PC-3 (cell line): ENCODE measurements at regions not wholly inside any gene's neighbourhood (a gene's known extent, or its start where the extent isn't known, plus 50 kb on each side); places are given as distances from the start of the nearest gene placed in this dataset.

Experiments used
- ATAC-seq: fragments of 200-7000 bp; cut with Tn5 transposase; 2 replicates; pipeline ENCODE4 v1.9.1; 2020; ENCODE audit warnings: mild to moderate bottlenecking, moderate library complexity
- BruUV-seq: library from RNA; stranded (reverse); fragments of 400-500 nt; replicated peaks from 2 replicates; lab custom pipeline; 2021; lab: Mats Ljungman, UMichigan
- CTCF ChIA-PET: fragments of 300-600 bp; sonication (Branson Sonifier 250); formaldehyde crosslinking; loops from one replicate; lab custom pipeline; 2022; ENCODE audit warnings: antibody characterized with exemption; lab: Charles Lee
- POLR2A ChIA-PET: fragments of 300-600 bp; sonication (Branson Sonifier 250); formaldehyde crosslinking; loops from one replicate; lab custom pipeline; 2022; ENCODE audit warnings: antibody characterized with exemption; ENCODE audit not compliant: unreplicated experiment; lab: Charles Lee
- DNase-seq: peaks from one replicate; pipeline ENCODE4 v3.0.0-alpha.2; 2015
- H2AFZ ChIP-seq: fragments of 300-600 bp; sonication (generic); 2 replicates; pipeline ENCODE4 v1.6.0; 2016; ENCODE audit warnings: antibody characterized with exemption, low read length
- H3F3A ChIP-seq: fragments of 300-600 bp; sonication (generic); one replicate; pipeline ENCODE4 v1.6.0; 2017; ENCODE audit warnings: antibody characterized with exemption, low read length, control low read depth, mild to moderate bottlenecking; ENCODE audit not compliant: unreplicated experiment
- H3K27ac ChIP-seq: fragments of 300-600 bp; sonication (generic); 2 replicates; pipeline ENCODE4 v1.5.1; 2016; ENCODE audit warnings: mild to moderate bottlenecking, low read length
- H3K27me3 ChIP-seq: fragments of 300-600 bp; sonication (generic); 2 replicates; pipeline ENCODE4 v1.6.1; 2016; ENCODE audit warnings: low read length, mixed read lengths
- H3K36me3 ChIP-seq: fragments of 300-600 bp; sonication (generic); 2 replicates; pipeline ENCODE4 v1.6.1; 2016; ENCODE audit warnings: low read depth, mixed run types, low read length, mixed read lengths
- H3K4me1 ChIP-seq: fragments of 300-600 bp; sonication (generic); 2 replicates; pipeline ENCODE4 v1.5.1; 2016; ENCODE audit warnings: low read length; ENCODE audit not compliant: insufficient read depth
- H3K4me2 ChIP-seq: fragments of 300-600 bp; sonication (generic); 2 replicates; pipeline ENCODE4 v1.6.0; 2016; ENCODE audit warnings: low read length
- H3K4me3 ChIP-seq: fragments of 300-600 bp; sonication (generic); 2 replicates; pipeline ENCODE4 v1.5.1; 2016; ENCODE audit warnings: mild to moderate bottlenecking, low read length, mixed read lengths
- H3K79me2 ChIP-seq: fragments of 300-600 bp; sonication (generic); 2 replicates; pipeline ENCODE4 v1.6.1; 2017; ENCODE audit warnings: low read length, mixed read lengths
- H3K9ac ChIP-seq: fragments of 300-600 bp; sonication (generic); 2 replicates; pipeline ENCODE4 v1.6.0; 2016; ENCODE audit warnings: mild to moderate bottlenecking, low read length
- H3K9me2 ChIP-seq: fragments of 300-600 bp; sonication (generic); replicated peaks from 2 replicates; pipeline ENCODE4 v1.6.1; 2016; ENCODE audit warnings: mixed run types, low read length, mixed read lengths
- H3K9me3 ChIP-seq: fragments of 300-600 bp; sonication (generic); 2 replicates; pipeline ENCODE4 v1.6.1; 2016; ENCODE audit warnings: low read length, mixed read lengths
- H4K20me1 ChIP-seq: fragments of 300-600 bp; sonication (generic); 2 replicates; pipeline ENCODE4 v1.6.1; 2016; ENCODE audit warnings: low read length, mixed read lengths
- EZH2 ChIP-seq: fragments of 300-600 bp; sonication (generic); IDR thresholded peaks from one replicate; pipeline ENCODE4 v1.6.1; 2017; ENCODE audit warnings: antibody characterized with exemption, mild to moderate bottlenecking, low read length; ENCODE audit not compliant: unreplicated experiment
- EZH2phosphoT487 ChIP-seq: fragments of 300-600 bp; sonication (generic); IDR thresholded peaks from 2 replicates; pipeline ENCODE4 v1.6.1; 2018; ENCODE audit warnings: mild to moderate bottlenecking, antibody characterized with exemption, low read length, borderline replicate concordance
- intact Hi-C: fragments of 100-400 bp; cut with micrococcal nuclease; formaldehyde crosslinking; loops from 2 replicates; pipeline ENCODE4 v1.9.0; 2023
- TF ChIP-seq, protein P1 (sequence below): fragments of 300-600 bp; sonication (generic); conservative IDR thresholded peaks from 2 replicates; pipeline ENCODE4 v1.5.1; 2017; ENCODE audit warnings: antibody characterized with exemption, low read depth, mild to moderate bottlenecking, low read length

DNA sequence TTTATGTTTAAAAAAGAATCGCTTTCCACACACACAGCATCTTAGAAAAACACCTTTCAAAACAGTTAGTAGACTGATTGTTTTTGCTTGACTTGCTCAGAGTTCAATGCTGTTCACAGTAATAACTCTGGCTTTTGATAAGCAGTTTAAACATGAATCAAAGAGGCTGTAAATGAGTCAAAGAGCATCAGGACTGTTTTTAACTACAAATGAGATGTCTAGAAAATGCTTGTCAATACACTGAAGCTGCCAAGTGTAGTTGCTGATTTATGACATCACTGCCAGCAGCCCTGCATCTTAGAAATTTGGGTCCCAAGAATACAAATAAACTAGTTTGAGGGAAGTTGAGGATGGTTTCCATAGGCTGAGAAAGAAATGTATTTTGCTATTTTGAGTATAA, 2057.1 kb upstream of the PCDH20 start:
- no peak overlapping the region for H2AFZ ChIP-seq
- no peaks in the 10 kb centered on the region for H3K9me2 ChIP-seq
- intact Hi-C loops: no loop called here
- ChIA-PET CTCF (no interaction called here), POLR2A (no interaction called here)
- H3K27me3 ChIP-seq: no peaks in the 10 kb centered on the region
- ATAC-seq (no peak), DNase-seq (no peak)
- no peak overlapping the region for H3K4me3 ChIP-seq
- no peaks in the 10 kb centered on the region for H3K36me3 ChIP-seq
- no peak overlapping the region for H3K4me2 ChIP-seq
- no peaks in the 10 kb centered on the region for H3K9me3 ChIP-seq
- no peak overlapping the region for H3K27ac ChIP-seq
- no peaks in the 10 kb centered on the region for H3K79me2 ChIP-seq
- no TSS peak for BruUV-seq
- H3F3A ChIP-seq: no peaks in the 10 kb centered on the region
- no peak overlapping the region for H3K9ac ChIP-seq
- TF ChIP-seq EZH2phosphoT487: no peak
- TF ChIP-seq, protein P1, sequence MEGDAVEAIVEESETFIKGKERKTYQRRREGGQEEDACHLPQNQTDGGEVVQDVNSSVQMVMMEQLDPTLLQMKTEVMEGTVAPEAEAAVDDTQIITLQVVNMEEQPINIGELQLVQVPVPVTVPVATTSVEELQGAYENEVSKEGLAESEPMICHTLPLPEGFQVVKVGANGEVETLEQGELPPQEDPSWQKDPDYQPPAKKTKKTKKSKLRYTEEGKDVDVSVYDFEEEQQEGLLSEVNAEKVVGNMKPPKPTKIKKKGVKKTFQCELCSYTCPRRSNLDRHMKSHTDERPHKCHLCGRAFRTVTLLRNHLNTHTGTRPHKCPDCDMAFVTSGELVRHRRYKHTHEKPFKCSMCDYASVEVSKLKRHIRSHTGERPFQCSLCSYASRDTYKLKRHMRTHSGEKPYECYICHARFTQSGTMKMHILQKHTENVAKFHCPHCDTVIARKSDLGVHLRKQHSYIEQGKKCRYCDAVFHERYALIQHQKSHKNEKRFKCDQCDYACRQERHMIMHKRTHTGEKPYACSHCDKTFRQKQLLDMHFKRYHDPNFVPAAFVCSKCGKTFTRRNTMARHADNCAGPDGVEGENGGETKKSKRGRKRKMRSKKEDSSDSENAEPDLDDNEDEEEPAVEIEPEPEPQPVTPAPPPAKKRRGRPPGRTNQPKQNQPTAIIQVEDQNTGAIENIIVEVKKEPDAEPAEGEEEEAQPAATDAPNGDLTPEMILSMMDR: no peak
- no peak for TF ChIP-seq EZH2
- H4K20me1 ChIP-seq: no peaks in the 10 kb centered on the region
- H3K4me1 ChIP-seq: no peaks in the 10 kb centered on the region

DNA sequence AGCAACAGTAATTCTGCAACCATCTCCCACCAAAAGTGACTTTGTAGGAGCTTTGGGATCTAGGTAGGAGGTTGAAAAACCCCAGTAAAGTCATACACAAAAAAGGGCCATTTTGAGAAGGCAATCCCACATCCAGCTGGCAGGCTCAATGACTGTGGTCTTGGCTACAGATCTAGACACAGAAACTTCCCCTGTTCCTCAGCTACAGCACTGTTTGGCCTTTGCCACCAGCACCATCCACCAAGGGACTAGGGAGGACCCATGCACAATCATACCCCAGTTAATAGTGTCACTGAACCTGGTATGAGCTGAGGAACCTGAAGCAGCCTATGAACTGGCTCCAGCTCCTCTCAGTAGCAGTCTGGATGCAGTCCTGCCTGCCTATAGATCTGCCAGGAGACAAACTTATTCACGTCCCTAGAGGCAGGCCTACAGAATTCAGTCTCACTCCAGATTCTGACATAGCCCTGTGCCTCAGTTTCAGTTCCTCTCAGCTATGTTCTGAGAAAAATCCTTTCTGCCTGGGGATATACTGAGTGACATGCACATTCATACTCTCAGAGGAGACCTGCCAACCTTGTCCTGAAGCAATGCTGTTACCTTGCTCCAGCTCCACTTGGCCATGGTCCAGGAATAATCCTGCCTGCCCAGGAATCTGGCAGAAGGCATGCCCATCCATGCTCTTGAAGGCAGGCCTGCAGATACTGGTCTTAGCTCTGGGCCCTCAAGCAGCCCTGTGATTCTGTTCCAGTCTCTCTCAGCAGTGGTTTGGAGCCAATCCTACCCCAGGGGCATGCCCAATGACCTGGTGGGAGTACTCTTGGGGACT, 2048.3 kb upstream of the PCDH20 start:
- no peak overlapping the region for H3K9ac ChIP-seq
- H3K27ac ChIP-seq: no peak overlapping the region
- no TSS peak for BruUV-seq
- no peaks in the 10 kb centered on the region for H3K9me3 ChIP-seq
- ChIA-PET POLR2A (no interaction called here), CTCF (no interaction called here)
- intact Hi-C loops: no loop called here
- no peaks in the 10 kb centered on the region for H3K79me2 ChIP-seq
- TF ChIP-seq EZH2 (no peak), EZH2phosphoT487 (no peak)
- TF ChIP-seq, protein P1: no peak
- H3K4me3 ChIP-seq: no peak overlapping the region
- no peaks in the 10 kb centered on the region for H3K36me3 ChIP-seq
- H2AFZ ChIP-seq: no peak overlapping the region
- no peaks in the 10 kb centered on the region for H3K9me2 ChIP-seq
- H3K27me3 ChIP-seq: no peaks in the 10 kb centered on the region
- no peaks in the 10 kb centered on the region for H3F3A ChIP-seq
- H3K4me2 ChIP-seq: no peak overlapping the region
- H3K4me1 ChIP-seq: no peaks in the 10 kb centered on the region
- H4K20me1 ChIP-seq: no peaks in the 10 kb centered on the region
- DNase-seq (no peak), ATAC-seq (no peak)

DNA sequence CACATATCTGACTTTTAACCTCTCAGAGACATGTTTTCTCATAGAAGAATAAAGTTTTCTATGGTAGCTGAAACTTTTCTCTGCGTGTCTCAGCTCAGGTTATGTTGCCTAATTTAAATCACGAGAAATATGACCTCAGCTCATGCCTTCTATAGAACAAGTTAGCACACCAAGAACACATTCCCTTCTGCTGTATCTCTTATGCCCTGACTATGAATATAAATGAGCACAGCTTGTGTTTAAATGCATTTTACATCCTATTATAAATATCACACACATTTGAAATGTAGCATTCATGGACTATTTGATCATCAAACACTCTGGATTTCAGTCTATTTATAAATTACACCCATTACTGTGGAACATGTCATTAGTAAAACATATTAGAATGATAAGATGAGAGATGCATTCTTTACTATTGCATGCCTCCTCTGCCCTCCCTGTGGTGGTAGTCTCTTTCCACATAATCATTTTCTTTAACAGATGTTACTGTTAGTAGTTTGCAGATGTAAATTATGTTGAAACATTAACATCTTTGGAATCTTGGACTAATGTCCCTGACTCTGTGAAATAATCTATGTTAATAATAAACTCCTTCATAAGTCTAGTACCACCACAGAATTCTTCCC, 2044.9 kb upstream of the PCDH20 start:
- Histone ChIP-seq H3K9ac (no peak overlapping the region), H3K27ac (no peak overlapping the region), H2AFZ (no peak overlapping the region), H3K4me1 (no peaks in the 10 kb centered on the region), H3K9me3 (no peaks in the 10 kb centered on the region), H3K79me2 (no peaks in the 10 kb centered on the region), H3K9me2 (no peaks in the 10 kb centered on the region), H4K20me1 (no peaks in the 10 kb centered on the region), H3F3A (no peaks in the 10 kb centered on the region), H3K4me2 (no peak overlapping the region), H3K4me3 (no peak overlapping the region), H3K36me3 (no peaks in the 10 kb centered on the region), H3K27me3 (no peaks in the 10 kb centered on the region)
- intact Hi-C loops: no loop called here
- ChIA-PET CTCF (no interaction called here), POLR2A (no interaction called here)
- TF ChIP-seq EZH2phosphoT487 (no peak), EZH2 (no peak)
- TF ChIP-seq, protein P1: no peak
- BruUV-seq: no TSS peak
- DNase-seq (no peak), ATAC-seq (no peak)
